K562 (cell line): ENCODE measurements at regions not wholly inside any gene's neighbourhood (a gene's known extent, or its start where the extent isn't known, plus 50 kb on each side); places are given as distances from the start of the nearest gene placed in this dataset.
"Not testable (repeated sequence)": the region's sequence is repeated elsewhere in the genome, so short reads cannot be mapped to it uniquely, and the experiment has no call there.

Source experiments
- FOXK2 ChIP-seq, 2 experiments: fragments of 450-650 bp; IDR thresholded peaks in 1 of 2; conservative IDR thresholded peaks in 1 of 2; 2 replicates each; pipeline ENCODE4 v1.6.1; 2016; ENCODE audit warnings: low read depth in 2 of 2, mild to moderate bottlenecking in 1 of 2
- KLF6 ChIP-seq: fragments of 250-450 bp; sonication (Bioruptor Pico); IDR thresholded peaks from 2 replicates; pipeline ENCODE4 v1.4.0; 2020; ENCODE audit warnings: mild to moderate bottlenecking, moderate library complexity, borderline replicate concordance
- PHF8 ChIP-seq: fragments of 200-600 bp; sonication (generic); IDR thresholded peaks from 2 replicates; pipeline ENCODE4 v1.6.1; 2012; ENCODE audit warnings: mixed run types, mild to moderate bottlenecking, inconsistent platforms, low read length, moderate library complexity, borderline replicate concordance
- POLR2A ChIP-seq: fragments of 450-650 bp; conservative IDR thresholded peaks from 2 replicates; pipeline ENCODE4 v1.6.1; 2016
- SPI1 ChIP-seq: IDR thresholded peaks from 2 replicates; pipeline ENCODE4 v1.6.1; 2011; ENCODE audit warnings: low read depth, low read length, control low read depth, borderline replicate concordance
- SRSF9 ChIP-seq: fragments of 200-400 bp; formaldehyde crosslinking; IDR thresholded peaks from 2 replicates; pipeline ENCODE4 v1.6.1; 2017; ENCODE audit warnings: low read depth, low read length, borderline replicate concordance
- ZFX ChIP-seq: sonication (generic); formaldehyde crosslinking; IDR thresholded peaks from 2 replicates; pipeline ENCODE4 v1.8.0; 2022; ENCODE audit warnings: mild to moderate bottlenecking, missing genetic modification reagents, moderate library complexity
- TF ChIP-seq, protein P1 (sequence below), 3 experiments: IDR thresholded peaks in 2 of 3; conservative IDR thresholded peaks in 1 of 3; 2 replicates each; pipeline ENCODE4 v1.5.1; 2011 to 2012; ENCODE audit warnings: low read length in 3 of 3, mild to moderate bottlenecking in 3 of 3, control low read depth in 2 of 3, improper control_type of control experiment in 1 of 3, inconsistent platforms in 1 of 3, low read depth in 1 of 3, mixed read lengths in 1 of 3, moderate library complexity in 1 of 3; ENCODE audit not compliant: insufficient read depth in 2 of 3

DNA sequence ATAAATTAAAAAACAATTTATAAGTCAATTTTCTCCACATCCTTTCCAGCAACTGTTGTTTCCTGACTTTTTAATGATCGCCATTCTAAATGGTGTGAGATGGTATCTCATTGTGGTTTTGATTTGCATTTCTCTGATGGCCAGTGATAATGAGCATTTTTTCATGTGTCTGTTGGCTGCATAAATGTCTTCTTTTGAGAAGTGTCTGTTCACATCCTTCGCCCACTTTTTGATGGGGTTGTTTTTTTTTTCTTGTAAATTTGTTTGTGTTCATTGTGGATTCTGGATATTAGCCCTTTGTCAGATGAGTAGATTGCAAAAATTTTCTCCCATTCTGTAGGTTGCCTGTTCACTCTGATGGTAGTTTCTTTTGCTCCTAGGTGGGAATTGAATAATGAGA, 539.4 kb downstream of the ADCYAP1 start:
- not testable (repeated sequence) for TF ChIP-seq FOXK2 (conservative IDR thresholded peaks at IDR 0.05 in 1 of 2, IDR thresholded peaks at IDR 0.05 in 1 of 2; ENCODE audit: low read depth in 2 of 2); PHF8; ZFX (CRISPR knock-in tag); SRSF9; SPI1; KLF6 (CRISPR knock-in tag); POLR2A
- TF ChIP-seq, protein P1, sequence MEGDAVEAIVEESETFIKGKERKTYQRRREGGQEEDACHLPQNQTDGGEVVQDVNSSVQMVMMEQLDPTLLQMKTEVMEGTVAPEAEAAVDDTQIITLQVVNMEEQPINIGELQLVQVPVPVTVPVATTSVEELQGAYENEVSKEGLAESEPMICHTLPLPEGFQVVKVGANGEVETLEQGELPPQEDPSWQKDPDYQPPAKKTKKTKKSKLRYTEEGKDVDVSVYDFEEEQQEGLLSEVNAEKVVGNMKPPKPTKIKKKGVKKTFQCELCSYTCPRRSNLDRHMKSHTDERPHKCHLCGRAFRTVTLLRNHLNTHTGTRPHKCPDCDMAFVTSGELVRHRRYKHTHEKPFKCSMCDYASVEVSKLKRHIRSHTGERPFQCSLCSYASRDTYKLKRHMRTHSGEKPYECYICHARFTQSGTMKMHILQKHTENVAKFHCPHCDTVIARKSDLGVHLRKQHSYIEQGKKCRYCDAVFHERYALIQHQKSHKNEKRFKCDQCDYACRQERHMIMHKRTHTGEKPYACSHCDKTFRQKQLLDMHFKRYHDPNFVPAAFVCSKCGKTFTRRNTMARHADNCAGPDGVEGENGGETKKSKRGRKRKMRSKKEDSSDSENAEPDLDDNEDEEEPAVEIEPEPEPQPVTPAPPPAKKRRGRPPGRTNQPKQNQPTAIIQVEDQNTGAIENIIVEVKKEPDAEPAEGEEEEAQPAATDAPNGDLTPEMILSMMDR (IDR thresholded peaks at IDR 0.05 in 2 of 3, conservative IDR thresholded peaks at IDR 0.05 in 1 of 3; ENCODE audit: insufficient read depth in 2 of 3, low read depth in 1 of 3, low read length in 3 of 3), result not testable (repeated sequence)
